ENCODE measurements at regions not wholly inside any gene's neighbourhood (a gene's known extent, or its start where the extent isn't known, plus 50 kb on each side); places are given as distances from the start of the nearest gene placed in this dataset.

GRCh38 chr22:22428222-22429098 is 80.1 kb downstream of the ZNF280B start:
- Histone ChIP-seq H2BK120ac (ENCODE audit: low read depth, low read length, poor library complexity, severe bottlenecking) (no peak overlapping the region), H3K79me1 (ENCODE audit: insufficient read depth, low read depth, low read length, poor library complexity, severe bottlenecking) (no peaks in the 10 kb centered on the region), H3K14ac (ENCODE audit: insufficient read depth, low read length) (no peak overlapping the region), H3K9ac (ENCODE audit: extremely low read depth, insufficient read length, low read length) (no peak overlapping the region), H3K27ac (ENCODE audit: insufficient read length, low read depth, low read length) (no peak overlapping the region), H3K23ac (ENCODE audit: insufficient read length, low read depth, low read length) (no peak overlapping the region), H2BK5ac (ENCODE audit: insufficient read length, low read length) (no peak overlapping the region), H4K8ac (replicated peaks; ENCODE audit: insufficient read length, low read depth, low read length) (no peak overlapping the region), H3K4ac (ENCODE audit: low read depth, low read length) (no peak overlapping the region), H3K23me2 (ENCODE audit: insufficient read length, low read depth, low read length, poor library complexity, severe bottlenecking) (no peaks in the 10 kb centered on the region), H2BK12ac (ENCODE audit: insufficient read length, low read depth, low read length) (no peak overlapping the region), H3K9me3 (ENCODE audit: control insufficient read depth, low read depth, low read length) (no peaks in the 10 kb centered on the region), H3K4me1 (ENCODE audit: insufficient read depth, low read length) (no peaks in the 10 kb centered on the region), H2BK20ac (ENCODE audit: low read depth, low read length, poor library complexity, severe bottlenecking) (no peak overlapping the region), H2AK5ac (ENCODE audit: insufficient read length, low read length) (no peak overlapping the region), H3K56ac (ENCODE audit: insufficient read length, low read depth, low read length) (no peak overlapping the region), H2BK15ac (ENCODE audit: low read depth, low read length) (no peak overlapping the region), H3K27me3 (ENCODE audit: insufficient read depth, low read length) (peaks cover 67% of the 10 kb centered on the region), H3K79me2 (ENCODE audit: insufficient read depth, low read length) (no peaks in the 10 kb centered on the region), H3T11ph (ENCODE audit: low read length) (no peak overlapping the region), H3K4me2 (ENCODE audit: insufficient read depth, insufficient read length, low read length) (no peak overlapping the region), H4K20me1 (ENCODE audit: control insufficient read depth, insufficient read depth, insufficient read length) (no peaks in the 10 kb centered on the region), H3K18ac (ENCODE audit: insufficient read length, low read depth, low read length) (no peak overlapping the region), H2AFZ (ENCODE audit: low read length) (no peak overlapping the region), H4K5ac (ENCODE audit: insufficient read length, low read depth, low read length) (no peak overlapping the region), H4K91ac (ENCODE audit: insufficient read length, low read depth, low read length) (no peak overlapping the region)
- no CpG with 5 or more reads among the region's 8 CpGs for WGBS (ENCODE audit: extremely low coverage, insufficient read length, low lambda C conversion rate)
- no peak for DNase-seq
- H3K27ac Mint-ChIP-seq, result no peak overlapping the region; a peak in 1 of 7 replicates
- no peak for TF ChIP-seq CTCF (conservative IDR thresholded peaks at IDR 0.05)
- no peaks in the 10 kb centered on the region; a peak in 1 of 5 replicates for H3K9me3 Mint-ChIP-seq
- H3K27me3 Mint-ChIP-seq (ENCODE audit: low read depth), result peaks cover 99% of the 10 kb centered on the region
- H3K4me1 Mint-ChIP-seq, result peaks cover 10 to 13% of the 10 kb centered on the region in 2 experiments
- no peak overlapping the region for H3K4me3 Mint-ChIP-seq
- no peaks in the 10 kb centered on the region for H3K36me3 Mint-ChIP-seq (ENCODE audit: insufficient read depth in 1 of 3, low read depth in 3 of 3)
